ENCODE measurements at regions not wholly inside any gene's neighbourhood (a gene's known extent, or its start where the extent isn't known, plus 50 kb on each side); places are given as distances from the start of the nearest gene placed in this dataset.

DNA sequence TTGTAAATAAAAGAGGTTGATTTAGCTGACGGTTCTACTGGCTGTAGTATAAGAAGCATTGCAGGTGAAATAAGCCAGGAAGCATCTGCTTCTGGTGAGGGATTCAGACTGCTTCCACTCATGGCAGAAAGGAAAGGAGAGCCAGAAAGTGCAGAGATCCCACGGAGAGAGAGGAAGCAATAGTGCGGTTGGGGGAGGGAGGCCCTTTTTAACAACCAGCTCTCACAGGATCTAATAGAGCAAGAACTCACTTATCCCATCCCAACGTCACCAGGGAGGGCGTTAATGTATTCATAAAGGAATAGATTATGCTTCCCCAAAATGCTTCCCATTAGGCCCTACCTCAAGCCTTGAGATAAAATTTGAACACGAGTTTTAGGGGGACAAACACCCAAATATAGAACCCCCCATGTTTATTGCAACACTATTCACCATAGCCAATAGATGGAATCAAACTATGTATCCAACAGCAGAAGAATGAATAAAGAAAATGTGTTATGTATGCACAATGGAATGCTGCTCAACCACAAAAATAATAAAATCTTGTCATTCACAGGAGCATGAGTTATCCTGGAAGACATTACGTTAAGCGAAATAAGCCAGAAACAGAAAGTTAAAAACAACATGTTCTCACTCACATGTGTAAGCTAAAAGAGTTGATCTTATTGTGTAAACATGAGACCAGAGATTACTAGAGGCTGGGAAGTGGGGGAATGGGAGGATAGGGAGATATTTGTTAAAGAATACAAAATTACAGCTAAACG is 908.3 kb upstream of the ANO3 start:
- no peak overlapping the region for H3K27ac ChIP-seq
- no peak overlapping the region for H3K4me3 ChIP-seq
- no peaks in the 10 kb centered on the region for H3K4me1 ChIP-seq (replicated peaks in 1 of 2)
- H3K36me3 ChIP-seq (replicated peaks in 1 of 2), result no peaks in the 10 kb centered on the region
- no peaks in the 10 kb centered on the region for H3K27me3 ChIP-seq
- intact Hi-C loops (cut with DNase I), result no loop called here
- 53 to 56% (median 54%) methylated on average over 9 of the region's 9 CpGs for WGBS, 4 donors
- DNase-seq, result no peak
- no peaks in the 10 kb centered on the region for H3K9me3 ChIP-seq (replicated peaks in 1 of 3)
- TF ChIP-seq, protein P1, sequence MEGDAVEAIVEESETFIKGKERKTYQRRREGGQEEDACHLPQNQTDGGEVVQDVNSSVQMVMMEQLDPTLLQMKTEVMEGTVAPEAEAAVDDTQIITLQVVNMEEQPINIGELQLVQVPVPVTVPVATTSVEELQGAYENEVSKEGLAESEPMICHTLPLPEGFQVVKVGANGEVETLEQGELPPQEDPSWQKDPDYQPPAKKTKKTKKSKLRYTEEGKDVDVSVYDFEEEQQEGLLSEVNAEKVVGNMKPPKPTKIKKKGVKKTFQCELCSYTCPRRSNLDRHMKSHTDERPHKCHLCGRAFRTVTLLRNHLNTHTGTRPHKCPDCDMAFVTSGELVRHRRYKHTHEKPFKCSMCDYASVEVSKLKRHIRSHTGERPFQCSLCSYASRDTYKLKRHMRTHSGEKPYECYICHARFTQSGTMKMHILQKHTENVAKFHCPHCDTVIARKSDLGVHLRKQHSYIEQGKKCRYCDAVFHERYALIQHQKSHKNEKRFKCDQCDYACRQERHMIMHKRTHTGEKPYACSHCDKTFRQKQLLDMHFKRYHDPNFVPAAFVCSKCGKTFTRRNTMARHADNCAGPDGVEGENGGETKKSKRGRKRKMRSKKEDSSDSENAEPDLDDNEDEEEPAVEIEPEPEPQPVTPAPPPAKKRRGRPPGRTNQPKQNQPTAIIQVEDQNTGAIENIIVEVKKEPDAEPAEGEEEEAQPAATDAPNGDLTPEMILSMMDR (IDR thresholded peaks at IDR 0.05), result no peak
- no peak for TF ChIP-seq POLR2A (IDR thresholded peaks at IDR 0.05)

DNA sequence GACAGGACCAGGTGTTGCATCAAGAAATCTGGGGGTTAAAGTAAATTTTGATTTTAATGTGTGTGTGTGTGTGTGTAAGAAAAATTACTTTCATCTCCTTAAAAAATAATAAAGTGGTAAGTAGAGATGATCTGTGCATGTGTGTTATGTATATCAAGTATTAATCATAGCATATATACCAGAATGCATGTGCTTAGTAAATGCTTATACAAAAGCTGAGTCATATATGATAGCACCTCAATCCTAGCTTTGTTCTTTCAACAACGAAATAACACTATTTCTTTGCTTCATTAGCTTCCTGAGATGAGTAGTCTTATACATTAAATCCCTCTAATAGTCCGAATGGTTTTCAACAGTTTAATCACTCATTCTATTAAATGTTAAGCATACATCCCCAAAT is 899.6 kb upstream of the ANO3 start:
- Histone ChIP-seq H3K27ac (no peak overlapping the region), H3K9me3 (replicated peaks in 1 of 3) (no peaks in the 10 kb centered on the region), H3K27me3 (no peaks in the 10 kb centered on the region), H3K4me1 (replicated peaks in 1 of 2) (no peaks in the 10 kb centered on the region), H3K36me3 (replicated peaks in 1 of 2) (no peaks in the 10 kb centered on the region), H3K4me3 (no peak overlapping the region)
- 73 to 86% (median 80%) methylated on average over 2 of the region's 2 CpGs for WGBS, 4 donors
- intact Hi-C loops (cut with DNase I), result no loop called here
- DNase-seq, result no peak
- TF ChIP-seq, protein P1 (IDR thresholded peaks at IDR 0.05), result no peak
- TF ChIP-seq POLR2A (IDR thresholded peaks at IDR 0.05), result no peak

DNA sequence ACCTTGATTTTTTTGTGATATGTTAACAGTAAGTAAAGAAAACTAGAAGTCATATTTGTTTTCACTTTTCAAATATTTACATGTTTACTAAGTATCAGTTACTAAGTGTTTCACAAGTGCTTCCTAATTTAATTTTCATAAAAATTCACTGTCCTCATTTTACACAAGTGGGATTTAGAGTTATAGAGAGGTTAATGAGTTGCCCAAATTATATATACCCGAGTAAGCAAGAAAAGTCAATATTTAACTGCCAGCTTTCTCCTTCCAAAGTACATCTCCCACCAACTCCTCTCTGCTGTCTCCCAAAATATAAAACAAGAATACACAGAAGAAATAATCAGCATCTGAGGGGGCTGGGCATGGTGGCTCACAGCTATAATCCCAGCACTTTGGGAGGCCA is 896.7 kb upstream of the ANO3 start:
- Histone ChIP-seq H3K27me3 (no peaks in the 10 kb centered on the region), H3K9me3 (replicated peaks in 1 of 3) (no peaks in the 10 kb centered on the region)
- 55 to 86% (median 74%) methylated on average over 1 of the region's 1 CpG for WGBS, 4 donors

DNA sequence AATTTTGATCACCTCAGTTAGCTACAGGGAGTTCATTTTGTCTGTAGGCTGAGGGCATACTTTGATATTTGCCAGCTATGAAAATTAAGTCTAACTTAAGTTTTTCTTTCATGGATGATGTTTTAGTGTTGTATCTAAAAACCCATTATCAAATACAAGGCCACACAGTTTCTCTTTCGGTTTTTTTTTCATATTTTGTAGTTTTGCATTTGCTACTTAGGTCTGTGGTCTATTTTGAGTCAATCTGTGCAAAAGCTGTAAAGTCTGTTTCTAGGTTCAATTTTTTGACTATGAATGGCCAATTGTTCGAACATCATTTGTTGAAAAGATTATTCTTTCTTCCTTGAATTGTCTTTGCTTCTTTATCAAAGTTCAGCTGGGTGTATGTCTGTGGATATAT is 895.6 kb upstream of the ANO3 start:
- Histone ChIP-seq H3K9me3 (replicated peaks in 1 of 3) (no peaks in the 10 kb centered on the region), H3K27ac (no peak overlapping the region), H3K4me1 (replicated peaks in 1 of 2) (no peaks in the 10 kb centered on the region), H3K4me3 (no peak overlapping the region), H3K36me3 (replicated peaks in 1 of 2) (no peaks in the 10 kb centered on the region), H3K27me3 (no peaks in the 10 kb centered on the region)
- intact Hi-C loops (cut with DNase I), result no loop called here
- TF ChIP-seq, protein P1 (IDR thresholded peaks at IDR 0.05), result no peak
- no peak for TF ChIP-seq POLR2A (IDR thresholded peaks at IDR 0.05)
- 67 to 86% (median 70%) methylated on average over 2 of the region's 2 CpGs for WGBS, 4 donors
- no peak for DNase-seq

More for the DNA sequence above, 896.7 kb upstream of the ANO3 start:
- Histone ChIP-seq H3K27ac (no peak overlapping the region), H3K4me3 (no peak overlapping the region), H3K36me3 (replicated peaks in 1 of 2) (no peaks in the 10 kb centered on the region), H3K4me1 (replicated peaks in 1 of 2) (no peaks in the 10 kb centered on the region)
- TF ChIP-seq, protein P1 (IDR thresholded peaks at IDR 0.05), result no peak
- TF ChIP-seq POLR2A (IDR thresholded peaks at IDR 0.05), result no peak
- intact Hi-C loops (cut with DNase I), result no loop called here
- DNase-seq, result no peak

Data from adrenal gland (tissue), 9 donors.